PC-9 (cell line): ENCODE measurements at regions not wholly inside any gene's neighbourhood (a gene's known extent, or its start where the extent isn't known, plus 50 kb on each side); places are given as distances from the start of the nearest gene placed in this dataset.

Source experiments
- BruUV-seq: library from RNA; stranded (reverse); fragments of 400-500 nt; replicated peaks from 2 replicates; lab custom pipeline; 2021; lab: Mats Ljungman, UMichigan
- CTCF ChIA-PET: fragments of 300-600 bp; sonication (Branson Sonifier 250); formaldehyde crosslinking; loops from one replicate; lab custom pipeline; 2022; ENCODE audit warnings: antibody characterized with exemption; lab: Charles Lee
- POLR2A ChIA-PET: fragments of 300-600 bp; sonication (Branson Sonifier 250); formaldehyde crosslinking; loops from one replicate; lab custom pipeline; 2022; ENCODE audit warnings: antibody characterized with exemption; ENCODE audit not compliant: unreplicated experiment; lab: Charles Lee
- DNase-seq, 2 experiments: peaks; one replicate each; pipeline versions ENCODE4 v3.0.0 to v3.0.0-alpha.2; 2015 to 2022; ENCODE audit warnings: mixed read lengths in 1 of 2
- H2AFZ ChIP-seq: fragments of 200-600 bp; sonication (generic); 2 replicates; pipeline ENCODE4 v1.8.1; 2017; ENCODE audit warnings: antibody characterized with exemption
- H3F3A ChIP-seq: fragments of 200-600 bp; sonication (generic); 2 replicates; pipeline ENCODE4 v1.8.1; 2017; ENCODE audit warnings: antibody characterized with exemption, mild to moderate bottlenecking, low read depth; ENCODE audit not compliant: insufficient read depth
- H3K27ac ChIP-seq: fragments of 200-600 bp; sonication (generic); 2 replicates; pipeline ENCODE4 v1.6.1; 2016; ENCODE audit warnings: mixed run types
- H3K27me3 ChIP-seq: fragments of 200-600 bp; sonication (generic); 2 replicates; pipeline ENCODE4 v1.6.1; 2016; ENCODE audit warnings: low read depth, mixed run types; ENCODE audit not compliant: insufficient read depth
- H3K36me3 ChIP-seq: fragments of 200-600 bp; sonication (generic); 2 replicates; pipeline ENCODE4 v1.6.1; 2016; ENCODE audit warnings: low read depth, mixed run types
- H3K4me1 ChIP-seq: fragments of 200-600 bp; sonication (generic); replicated peaks from 2 replicates; pipeline ENCODE4 v1.6.1; 2016; ENCODE audit warnings: mixed run types; ENCODE audit not compliant: insufficient read depth
- H3K4me2 ChIP-seq: fragments of 200-600 bp; sonication (generic); 2 replicates; pipeline ENCODE4 v1.6.1; 2017; ENCODE audit warnings: mixed run types
- H3K4me3 ChIP-seq: fragments of 200-600 bp; sonication (generic); 2 replicates; pipeline ENCODE4 v1.6.1; 2016; ENCODE audit warnings: mixed run types
- H3K79me2 ChIP-seq: fragments of 200-600 bp; sonication (generic); 2 replicates; pipeline ENCODE4 v1.6.1; 2017; ENCODE audit warnings: low read depth, mixed run types
- H3K9me2 ChIP-seq: fragments of 200-600 bp; sonication (generic); 2 replicates; pipeline ENCODE4 v1.8.1; 2017; ENCODE audit warnings: mild to moderate bottlenecking; ENCODE audit not compliant: insufficient read depth
- H3K9me3 ChIP-seq: fragments of 200-600 bp; sonication (generic); 2 replicates; pipeline ENCODE4 v1.8.1; 2016; ENCODE audit warnings: low read depth; ENCODE audit not compliant: insufficient read depth
- H4K20me1 ChIP-seq: fragments of 200-600 bp; sonication (generic); 2 replicates; pipeline ENCODE4 v1.8.1; 2017; ENCODE audit not compliant: insufficient read depth
- EZH2 ChIP-seq: fragments of 200-600 bp; sonication (generic); IDR thresholded peaks from 2 replicates; pipeline ENCODE4 v1.8.0; 2017; ENCODE audit warnings: antibody characterized with exemption, low read depth
- intact Hi-C: fragments of 100-400 bp; cut with micrococcal nuclease; formaldehyde crosslinking; loops from one replicate; pipeline ENCODE4 v1.10.0; 2022; ENCODE audit not compliant: unreplicated experiment
- TF ChIP-seq, protein P1 (sequence below): fragments of 200-600 bp; sonication (generic); conservative IDR thresholded peaks from 2 replicates; pipeline ENCODE4 v1.6.1; 2017; ENCODE audit warnings: mixed run types, antibody characterized with exemption, mild to moderate bottlenecking, moderate library complexity

DNA sequence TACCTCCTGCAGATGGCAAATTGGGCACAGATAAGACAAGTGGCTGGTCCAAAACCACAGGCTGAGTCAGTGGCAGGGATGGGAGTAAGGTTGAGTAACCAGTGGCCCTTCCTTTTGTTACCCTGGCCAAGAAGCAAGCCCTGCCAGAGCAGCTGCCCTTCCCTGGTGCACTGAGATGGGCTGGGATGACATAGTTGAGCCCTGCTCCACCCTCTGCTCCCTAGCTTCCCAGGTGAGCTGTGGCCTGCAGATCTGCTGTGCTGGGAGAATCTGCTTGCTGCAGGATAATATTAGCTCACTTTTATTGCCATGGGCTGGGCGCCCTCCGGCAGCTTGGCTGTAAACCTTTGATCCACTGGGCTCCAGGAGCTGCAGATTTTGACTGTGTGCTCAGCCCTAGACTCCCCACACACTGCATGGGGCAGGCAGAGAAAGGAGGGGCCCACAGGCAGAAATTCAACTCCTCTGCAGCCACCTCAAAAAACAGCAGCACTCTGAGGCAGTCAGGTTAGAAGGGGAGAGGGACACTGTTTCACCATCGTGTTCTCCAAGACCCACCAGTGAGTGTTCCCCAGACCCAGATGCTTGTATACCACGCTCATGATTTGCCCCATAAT is 101.8 kb downstream of the CBLN1 start:
- intact Hi-C loops = no loop called here

DNA sequence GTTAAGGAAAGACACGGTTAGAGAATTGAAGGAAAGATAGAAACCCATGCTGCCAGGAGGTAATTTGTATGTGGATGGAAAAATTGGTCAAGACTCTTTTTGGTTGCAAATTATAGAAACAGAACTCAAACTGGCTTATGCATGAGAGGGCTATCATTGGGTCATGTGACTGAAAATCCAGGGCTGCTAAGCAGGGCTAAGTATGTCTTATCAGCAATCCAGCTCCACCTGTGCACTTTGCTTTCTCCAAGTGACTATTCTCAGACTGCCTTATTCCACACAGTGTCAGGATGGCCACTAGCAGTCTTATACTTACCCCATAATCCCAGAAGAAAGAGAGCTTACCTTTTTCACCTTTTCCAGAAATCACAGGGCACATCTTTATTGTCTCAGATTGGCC is 113.5 kb downstream of the CBLN1 start:
- intact Hi-C loops = no loop called here
- Histone ChIP-seq H3K9me2 (no peaks in the 10 kb centered on the region), H3K4me3 (no peak overlapping the region), H3F3A (no peaks in the 10 kb centered on the region), H3K27me3 (no peaks in the 10 kb centered on the region), H3K9me3 (no peaks in the 10 kb centered on the region), H3K4me2 (no peak overlapping the region), H3K4me1 (no peaks in the 10 kb centered on the region), H3K36me3 (no peaks in the 10 kb centered on the region), H2AFZ (no peak overlapping the region), H4K20me1 (no peaks in the 10 kb centered on the region; the same call in 1 of the 2 replicates), H3K27ac (no peak overlapping the region), H3K79me2 (no peaks in the 10 kb centered on the region)
- BruUV-seq = no TSS peak
- TF ChIP-seq EZH2 = no peak
- TF ChIP-seq, protein P1, sequence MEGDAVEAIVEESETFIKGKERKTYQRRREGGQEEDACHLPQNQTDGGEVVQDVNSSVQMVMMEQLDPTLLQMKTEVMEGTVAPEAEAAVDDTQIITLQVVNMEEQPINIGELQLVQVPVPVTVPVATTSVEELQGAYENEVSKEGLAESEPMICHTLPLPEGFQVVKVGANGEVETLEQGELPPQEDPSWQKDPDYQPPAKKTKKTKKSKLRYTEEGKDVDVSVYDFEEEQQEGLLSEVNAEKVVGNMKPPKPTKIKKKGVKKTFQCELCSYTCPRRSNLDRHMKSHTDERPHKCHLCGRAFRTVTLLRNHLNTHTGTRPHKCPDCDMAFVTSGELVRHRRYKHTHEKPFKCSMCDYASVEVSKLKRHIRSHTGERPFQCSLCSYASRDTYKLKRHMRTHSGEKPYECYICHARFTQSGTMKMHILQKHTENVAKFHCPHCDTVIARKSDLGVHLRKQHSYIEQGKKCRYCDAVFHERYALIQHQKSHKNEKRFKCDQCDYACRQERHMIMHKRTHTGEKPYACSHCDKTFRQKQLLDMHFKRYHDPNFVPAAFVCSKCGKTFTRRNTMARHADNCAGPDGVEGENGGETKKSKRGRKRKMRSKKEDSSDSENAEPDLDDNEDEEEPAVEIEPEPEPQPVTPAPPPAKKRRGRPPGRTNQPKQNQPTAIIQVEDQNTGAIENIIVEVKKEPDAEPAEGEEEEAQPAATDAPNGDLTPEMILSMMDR = no peak
- ChIA-PET CTCF (no interaction called here), POLR2A (no interaction called here)
- DNase-seq = no peak

More for the DNA sequence above, 101.8 kb downstream of the CBLN1 start:
- Histone ChIP-seq H3K27me3 (no peaks in the 10 kb centered on the region), H3K4me1 (no peaks in the 10 kb centered on the region), H3K9me2 (no peaks in the 10 kb centered on the region), H3K79me2 (no peaks in the 10 kb centered on the region), H3K36me3 (no peaks in the 10 kb centered on the region), H2AFZ (no peak overlapping the region), H3K9me3 (no peaks in the 10 kb centered on the region), H3F3A (no peaks in the 10 kb centered on the region), H3K4me2 (no peak overlapping the region), H4K20me1 (no peaks in the 10 kb centered on the region), H3K4me3 (no peak overlapping the region), H3K27ac (no peak overlapping the region)
- ChIA-PET CTCF (no interaction called here), POLR2A (no interaction called here)
- no peak for DNase-seq
- TF ChIP-seq, protein P1 = no peak
- no peak for TF ChIP-seq EZH2
- BruUV-seq = no TSS peak

DNA sequence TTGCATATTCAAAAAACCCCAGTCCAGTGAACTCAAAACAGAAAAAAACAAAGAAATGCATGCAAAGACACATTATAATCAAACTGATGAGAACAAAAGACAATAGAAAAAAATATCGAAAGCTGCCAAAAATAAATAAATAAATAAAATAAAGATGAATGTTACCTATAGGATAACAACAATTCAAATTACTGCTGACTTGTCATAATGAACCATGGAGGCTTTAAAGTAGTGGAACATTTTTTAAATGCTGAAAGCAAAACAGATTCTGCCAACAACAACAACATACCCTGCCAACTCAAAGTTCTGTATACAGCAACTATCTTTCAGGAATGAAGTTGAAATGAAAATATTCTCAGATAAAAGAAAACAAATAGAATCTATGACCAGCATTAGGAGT is 116.6 kb downstream of the CBLN1 start:
- POLR2A ChIA-PET = no interaction called here
- CTCF ChIA-PET = no interaction called here

More for the DNA sequence above, 116.6 kb downstream of the CBLN1 start:
- H3K27ac ChIP-seq = no peak overlapping the region
- no peaks in the 10 kb centered on the region; the same call in 1 of the 2 replicates for H4K20me1 ChIP-seq
- no TSS peak for BruUV-seq
- no peaks in the 10 kb centered on the region for H3K9me3 ChIP-seq
- no peaks in the 10 kb centered on the region for H3K36me3 ChIP-seq
- H3K4me2 ChIP-seq = no peak overlapping the region
- TF ChIP-seq, protein P1 = no peak
- TF ChIP-seq EZH2 = no peak
- H3F3A ChIP-seq = no peaks in the 10 kb centered on the region
- no peaks in the 10 kb centered on the region for H3K79me2 ChIP-seq
- H3K9me2 ChIP-seq = no peaks in the 10 kb centered on the region
- no peaks in the 10 kb centered on the region for H3K4me1 ChIP-seq
- no peak for DNase-seq
- intact Hi-C loops = no loop called here
- no peak overlapping the region for H2AFZ ChIP-seq
- no peak overlapping the region for H3K4me3 ChIP-seq
- no peaks in the 10 kb centered on the region for H3K27me3 ChIP-seq
